Effector memory CD8-positive, alpha-beta T cell (primary cell): ENCODE measurements at regions not wholly inside any gene's neighbourhood (a gene's known extent, or its start where the extent isn't known, plus 50 kb on each side); places are given as distances from the start of the nearest gene placed in this dataset.

ENCODE experiments used
- ATAC-seq: fragments of 150-1000 bp; cut with Tn5 transposase; replicated peaks from 2 replicates; pipeline ENCODE4 v1.10.0; 2021; ENCODE audit warnings: mild to moderate bottlenecking, moderate library complexity
- DNase-seq, 3 experiments: peaks; one replicate each; pipeline ENCODE4 v3.0.0; 2021
- H3K27ac Mint-ChIP-seq, 2 donors: one replicate each; pipeline ENCODE4 v1.8.0; 2022; ENCODE audit warnings: mild to moderate bottlenecking in 2 of 2, mixed read lengths in 2 of 2, moderate library complexity in 2 of 2
- H3K27me3 Mint-ChIP-seq, 2 donors: one replicate each; pipeline ENCODE4 v1.8.0; 2022; ENCODE audit warnings: mixed read lengths in 2 of 2
- H3K36me3 Mint-ChIP-seq: one replicate; pipeline ENCODE4 v1.8.0; 2022; ENCODE audit warnings: mild to moderate bottlenecking, moderate library complexity, mixed read lengths; ENCODE audit not compliant: insufficient read depth
- H3K4me1 Mint-ChIP-seq, 2 donors: one replicate each; pipeline ENCODE4 v1.8.0; 2022; ENCODE audit warnings: low read depth in 2 of 2, mixed read lengths in 2 of 2
- H3K4me3 Mint-ChIP-seq, 2 donors: one replicate each; pipeline ENCODE4 v1.8.0; 2022; ENCODE audit warnings: mild to moderate bottlenecking in 2 of 2, mixed read lengths in 2 of 2, moderate library complexity in 2 of 2
- H3K9me3 Mint-ChIP-seq, 2 donors: one replicate each; pipeline ENCODE4 v1.8.0; 2022; ENCODE audit warnings: mixed read lengths in 2 of 2

- DNase-seq (no peak), ATAC-seq (no peak)
- no peak overlapping the region for H3K27ac Mint-ChIP-seq
- no peaks in the 10 kb centered on the region for H3K36me3 Mint-ChIP-seq
- H3K27me3 Mint-ChIP-seq, result peaks cover 23 to 72% of the 10 kb centered on the region in 2 donors
- no peaks in the 10 kb centered on the region for H3K4me1 Mint-ChIP-seq
- no peak overlapping the region for H3K4me3 Mint-ChIP-seq
- peaks cover 3% of the 10 kb centered on the region in 2 donors for H3K9me3 Mint-ChIP-seq
Measured at GRCh38 chr7:54859545-54859944, 100.5 kb upstream of the SEC61G start.

GRCh38 chr7:54860003-54860775 is 101.2 kb upstream of the SEC61G start:
- Mint-ChIP-seq H3K27ac (no peak overlapping the region), H3K36me3 (no peaks in the 10 kb centered on the region), H3K4me3 (no peak overlapping the region), H3K27me3 (peaks cover 23 to 66% of the 10 kb centered on the region in 2 donors), H3K9me3 (peaks cover 0 to 3% of the 10 kb centered on the region in 2 donors), H3K4me1 (no peaks in the 10 kb centered on the region)
- no peak for DNase-seq
- ATAC-seq, result no peak

- Mint-ChIP-seq H3K4me1 (no peaks in the 10 kb centered on the region), H3K4me3 (no peak overlapping the region), H3K36me3 (no peaks in the 10 kb centered on the region), H3K27ac (no peak overlapping the region), H3K9me3 (peaks cover 0 to 3% of the 10 kb centered on the region in 2 donors), H3K27me3 (peaks cover 23 to 66% of the 10 kb centered on the region in 2 donors)
- DNase-seq (no peak), ATAC-seq (no peak)
Measured at GRCh38 chr7:54860843-54861242, 101.8 kb upstream of the SEC61G start.

DNA sequence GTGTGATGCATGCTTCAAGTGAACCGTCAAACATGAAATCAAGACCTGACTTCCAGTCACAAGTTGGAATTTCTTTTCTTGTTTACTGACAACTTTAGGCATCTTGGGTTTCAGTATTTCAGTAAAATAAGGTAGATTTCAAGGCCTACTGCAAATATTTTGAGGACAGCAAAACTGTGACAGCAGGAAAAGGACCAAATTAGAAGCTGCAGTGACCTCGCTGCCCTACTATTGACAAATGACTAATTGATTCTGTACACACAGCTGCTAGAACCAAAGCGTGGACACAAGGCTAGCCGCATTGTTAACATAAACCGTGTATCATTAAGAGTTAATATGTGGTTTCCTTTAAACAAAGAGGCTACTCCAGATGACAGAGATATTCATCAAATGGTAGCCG is 105.7 kb upstream of the SEC61G start:
- H3K4me3 Mint-ChIP-seq, result no peak overlapping the region
- DNase-seq, result no peak
- H3K27me3 Mint-ChIP-seq, result peaks cover 12 to 50% of the 10 kb centered on the region in 2 donors
- no peak overlapping the region for H3K27ac Mint-ChIP-seq
- no peaks in the 10 kb centered on the region for H3K36me3 Mint-ChIP-seq
- H3K9me3 Mint-ChIP-seq, result no peaks in the 10 kb centered on the region
- no peak for ATAC-seq
- H3K4me1 Mint-ChIP-seq, result no peaks in the 10 kb centered on the region

GRCh38 chr7:54869523-54869922 is 110.5 kb upstream of the SEC61G start:
- no peaks in the 10 kb centered on the region for H3K36me3 Mint-ChIP-seq
- no peak overlapping the region for H3K4me3 Mint-ChIP-seq
- no peaks in the 10 kb centered on the region for H3K4me1 Mint-ChIP-seq
- DNase-seq, result no peak
- H3K9me3 Mint-ChIP-seq, result no peaks in the 10 kb centered on the region
- ATAC-seq, result no peak
- no peak overlapping the region for H3K27ac Mint-ChIP-seq
- H3K27me3 Mint-ChIP-seq, result peaks cover 14 to 15% of the 10 kb centered on the region in 2 donors

GRCh38 chr7:54874804-54875203 is 115.8 kb upstream of the SEC61G start:
- Mint-ChIP-seq H3K27ac (no peak overlapping the region), H3K4me3 (no peak overlapping the region), H3K36me3 (no peaks in the 10 kb centered on the region), H3K27me3 (peaks cover 11 to 23% of the 10 kb centered on the region in 2 donors), H3K9me3 (no peaks in the 10 kb centered on the region), H3K4me1 (no peaks in the 10 kb centered on the region)
- ATAC-seq (no peak), DNase-seq (no peak)

DNA sequence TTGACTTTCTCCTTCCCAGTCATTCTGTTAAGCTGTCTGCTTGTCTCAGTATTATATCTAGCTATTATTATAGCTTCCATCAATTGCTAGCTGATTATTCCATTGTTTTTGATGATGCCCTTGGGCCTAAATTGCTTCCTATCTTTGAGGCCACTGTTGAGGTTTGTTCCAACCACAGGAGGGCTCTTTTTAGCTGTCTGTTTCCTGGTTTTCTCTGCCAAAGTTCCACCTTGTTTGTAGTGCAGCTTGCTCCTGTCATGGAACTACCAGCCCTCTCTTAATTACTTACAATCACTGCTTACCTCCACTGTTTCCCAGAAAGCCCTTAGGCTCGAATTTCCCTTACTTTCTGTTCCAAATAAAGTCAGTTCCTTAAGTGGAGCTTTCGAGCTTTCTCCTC is 118.7 kb upstream of the SEC61G start:
- DNase-seq (no peak), ATAC-seq (no peak)
- H3K27me3 Mint-ChIP-seq, result peaks cover 14 to 28% of the 10 kb centered on the region in 2 donors
- H3K4me3 Mint-ChIP-seq, result no peak overlapping the region
- no peaks in the 10 kb centered on the region for H3K9me3 Mint-ChIP-seq
- no peaks in the 10 kb centered on the region for H3K4me1 Mint-ChIP-seq
- no peak overlapping the region for H3K27ac Mint-ChIP-seq
- no peaks in the 10 kb centered on the region for H3K36me3 Mint-ChIP-seq

DNA sequence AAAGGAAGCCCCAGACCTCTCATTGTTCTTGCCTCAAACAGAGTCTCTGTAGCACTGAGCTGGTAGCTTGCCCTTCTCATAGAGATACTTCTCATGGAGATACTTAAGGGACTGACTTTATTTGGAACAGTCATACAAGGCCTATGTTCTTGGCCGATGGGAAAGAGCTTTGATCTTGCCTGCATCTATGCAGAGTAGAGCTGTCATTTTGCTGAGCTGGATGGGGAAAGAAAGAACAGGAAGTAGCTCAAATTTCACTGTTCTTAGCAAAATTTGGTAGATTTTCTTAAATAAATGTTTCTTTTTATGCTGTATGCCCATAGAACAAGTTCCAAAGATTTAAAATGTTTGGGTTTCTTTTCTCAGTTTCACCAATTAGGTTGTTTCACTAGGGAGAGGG is 119.3 kb upstream of the SEC61G start:
- no peak overlapping the region for H3K4me3 Mint-ChIP-seq
- H3K27me3 Mint-ChIP-seq, result peaks cover 10 to 28% of the 10 kb centered on the region in 2 donors
- no peaks in the 10 kb centered on the region for H3K36me3 Mint-ChIP-seq
- no peaks in the 10 kb centered on the region for H3K4me1 Mint-ChIP-seq
- ATAC-seq, result no peak
- no peak for DNase-seq
- no peak overlapping the region for H3K27ac Mint-ChIP-seq
- no peaks in the 10 kb centered on the region for H3K9me3 Mint-ChIP-seq

DNA sequence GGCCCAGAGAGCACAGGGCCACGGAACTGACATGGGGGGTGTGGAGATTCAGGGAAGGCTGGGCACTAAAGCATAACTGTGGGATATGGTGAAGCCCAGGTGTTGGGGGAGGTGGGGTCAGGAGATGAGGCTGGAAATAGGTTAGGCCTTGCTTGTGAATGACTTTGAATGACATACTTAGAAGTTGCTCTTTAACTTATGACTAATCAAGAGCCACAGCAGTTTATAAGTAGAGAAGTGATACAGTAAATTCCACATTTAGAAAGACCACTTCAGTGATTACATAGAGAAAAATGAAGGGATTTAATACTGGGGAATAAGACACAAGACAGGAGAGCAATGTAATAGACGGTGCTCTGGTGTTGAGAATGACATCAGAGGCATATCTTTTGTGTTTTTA is 120.8 kb upstream of the SEC61G start:
- Mint-ChIP-seq H3K9me3 (no peaks in the 10 kb centered on the region), H3K27ac (no peak overlapping the region), H3K36me3 (no peaks in the 10 kb centered on the region), H3K4me1 (no peaks in the 10 kb centered on the region), H3K27me3 (peaks cover 6 to 28% of the 10 kb centered on the region in 2 donors), H3K4me3 (no peak overlapping the region)
- no peak for DNase-seq
- ATAC-seq, result no peak

- no peak overlapping the region for H3K4me3 Mint-ChIP-seq
- no peaks in the 10 kb centered on the region for H3K9me3 Mint-ChIP-seq
- H3K4me1 Mint-ChIP-seq, result no peaks in the 10 kb centered on the region
- H3K27me3 Mint-ChIP-seq, result peaks cover 6 to 28% of the 10 kb centered on the region in 2 donors
- ATAC-seq, result no peak
- no peak overlapping the region for H3K27ac Mint-ChIP-seq
- H3K36me3 Mint-ChIP-seq, result no peaks in the 10 kb centered on the region
- DNase-seq, result no peak
Measured at GRCh38 chr7:54880326-54880989, 121.4 kb upstream of the SEC61G start.

DNA sequence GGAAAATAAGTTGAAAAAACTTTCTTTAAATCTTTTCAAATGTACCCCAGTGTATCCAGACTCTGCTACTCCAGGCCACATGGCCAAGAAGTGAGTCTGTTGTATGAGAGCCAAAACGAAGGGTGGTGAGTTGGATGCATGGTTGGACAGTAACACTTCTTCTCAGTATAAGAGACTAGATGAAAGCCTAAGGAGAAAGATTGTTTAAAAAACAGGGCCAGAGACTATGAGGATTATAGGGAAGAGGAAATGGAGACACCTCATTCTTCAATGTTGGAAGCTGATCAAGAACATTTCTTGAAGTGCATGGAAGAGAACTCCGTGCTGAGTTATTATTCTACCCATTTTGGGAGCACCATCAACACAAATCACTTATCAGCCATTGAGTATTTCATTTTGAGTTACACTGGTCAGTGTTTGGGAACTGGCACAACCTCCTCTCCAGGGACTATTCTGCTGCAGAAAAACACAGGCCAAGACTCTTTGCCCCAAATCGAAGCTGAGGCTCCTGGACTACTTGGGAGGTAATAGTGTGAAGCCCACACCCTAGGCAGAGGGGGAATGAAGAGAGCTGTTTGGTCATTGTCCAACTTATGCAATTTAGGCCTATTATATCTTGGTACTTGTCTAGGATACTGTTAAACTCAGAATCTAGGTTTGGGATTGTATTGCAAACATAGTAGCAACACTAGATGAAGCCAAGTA is 123.0 kb upstream of the SEC61G start:
- no peak overlapping the region for H3K27ac Mint-ChIP-seq
- H3K27me3 Mint-ChIP-seq, result peaks cover 6 to 39% of the 10 kb centered on the region in 2 donors
- no peaks in the 10 kb centered on the region for H3K9me3 Mint-ChIP-seq
- no peaks in the 10 kb centered on the region for H3K4me1 Mint-ChIP-seq
- no peaks in the 10 kb centered on the region for H3K36me3 Mint-ChIP-seq
- no peak overlapping the region for H3K4me3 Mint-ChIP-seq
- DNase-seq, result no peak
- ATAC-seq, result no peak

DNA sequence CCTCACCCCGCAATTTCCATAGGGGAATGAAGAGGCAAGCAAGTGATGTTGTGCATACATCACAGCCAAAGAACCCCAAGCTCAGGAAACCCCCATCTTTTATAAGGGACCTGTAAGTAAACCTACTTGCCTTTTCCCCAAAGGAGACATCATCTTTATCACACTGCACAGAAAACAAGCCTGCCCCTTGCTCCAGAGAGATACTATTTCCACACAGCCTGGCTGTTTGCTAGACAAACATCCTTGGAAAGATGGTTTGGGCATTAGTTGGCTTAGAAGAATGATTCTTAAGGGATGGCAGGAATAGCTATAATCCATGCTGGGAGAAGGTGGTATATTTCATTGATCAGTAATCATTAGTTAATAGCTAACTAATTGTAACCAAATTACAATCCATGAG is 123.7 kb upstream of the SEC61G start:
- peaks cover 6 to 33% of the 10 kb centered on the region in 2 donors for H3K27me3 Mint-ChIP-seq
- ATAC-seq, result no peak
- DNase-seq, result no peak
- H3K4me1 Mint-ChIP-seq, result no peaks in the 10 kb centered on the region
- no peak overlapping the region for H3K4me3 Mint-ChIP-seq
- no peak overlapping the region for H3K27ac Mint-ChIP-seq
- H3K36me3 Mint-ChIP-seq, result no peaks in the 10 kb centered on the region
- no peaks in the 10 kb centered on the region for H3K9me3 Mint-ChIP-seq

- Mint-ChIP-seq H3K36me3 (peaks cover 1% of the 10 kb centered on the region), H3K27ac (no peak overlapping the region), H3K27me3 (peaks cover 13 to 34% of the 10 kb centered on the region in 2 donors), H3K4me3 (no peak overlapping the region), H3K9me3 (no peaks in the 10 kb centered on the region), H3K4me1 (no peaks in the 10 kb centered on the region)
- ATAC-seq (no peak), DNase-seq (no peak)
Measured at GRCh38 chr7:54883576-54883975, 124.6 kb upstream of the SEC61G start.

DNA sequence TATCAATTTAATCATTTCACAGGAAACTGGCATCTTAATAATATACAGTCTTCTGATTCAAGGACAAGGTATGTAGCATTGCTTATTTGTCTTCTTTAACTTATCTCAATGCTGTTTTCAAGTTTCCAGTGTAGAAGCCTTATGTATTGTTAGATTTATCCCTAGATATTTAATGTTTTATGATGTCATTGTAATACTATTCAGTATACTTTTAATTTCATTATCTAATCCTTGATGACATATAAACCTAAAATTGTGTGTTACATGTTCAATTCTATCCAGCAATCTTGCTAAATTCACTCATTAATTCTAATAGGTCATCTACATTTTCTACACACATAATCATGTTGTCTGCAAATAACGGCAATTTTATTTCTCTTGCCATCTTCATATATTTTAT is 126.3 kb upstream of the SEC61G start:
- Mint-ChIP-seq H3K27me3 (peaks cover 10 to 25% of the 10 kb centered on the region in 2 donors), H3K27ac (no peak overlapping the region), H3K36me3 (peaks cover 3% of the 10 kb centered on the region), H3K4me1 (no peaks in the 10 kb centered on the region), H3K4me3 (no peak overlapping the region), H3K9me3 (no peaks in the 10 kb centered on the region)
- DNase-seq, result no peak
- no peak for ATAC-seq
